Peyer's patch (tissue), 4 donors: ENCODE measurements at regions not wholly inside any gene's neighbourhood (a gene's known extent, or its start where the extent isn't known, plus 50 kb on each side); places are given as distances from the start of the nearest gene placed in this dataset.

Source experiments
- POLR2A ChIP-seq, 2 donors: fragments of 450-650 bp; IDR thresholded peaks; one replicate each; pipeline ENCODE4 v1.5.1; 2017; ENCODE audit warnings: antibody characterized with exemption in 2 of 2, mild to moderate bottlenecking in 2 of 2, moderate library complexity in 2 of 2
- TF ChIP-seq, protein P1 (sequence below), 6 experiments: fragments of 450-650 bp in 4 of 6; fragments of 200-600 bp in 2 of 6; sonication (generic) in 1 of 6; IDR thresholded peaks; one replicate each; pipeline ENCODE4 v1.5.1; 2017 to 2019; ENCODE audit warnings: antibody characterized with exemption in 6 of 6, mild to moderate bottlenecking in 3 of 6, moderate library complexity in 1 of 6

DNA sequence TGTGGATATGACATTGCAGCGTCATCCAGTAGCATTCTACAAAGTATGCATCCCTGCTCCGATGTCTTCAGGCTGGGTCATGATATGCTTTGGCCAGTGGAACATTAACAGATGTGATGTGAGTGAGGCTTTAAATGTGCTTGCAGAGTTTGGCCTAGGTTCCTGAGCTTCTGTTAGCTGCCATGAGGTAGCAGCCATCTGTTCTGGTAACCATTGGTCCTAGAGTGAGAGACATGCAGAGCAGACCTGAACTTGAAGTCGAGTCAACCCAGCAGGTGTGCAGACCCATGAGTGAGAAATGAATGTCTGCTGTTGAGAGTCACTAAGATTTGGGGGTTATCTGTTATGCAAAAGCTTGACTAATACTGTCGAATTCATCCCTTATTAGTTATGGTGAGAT, 73.8 kb upstream of the NABP1 start:
- TF ChIP-seq, protein P1, sequence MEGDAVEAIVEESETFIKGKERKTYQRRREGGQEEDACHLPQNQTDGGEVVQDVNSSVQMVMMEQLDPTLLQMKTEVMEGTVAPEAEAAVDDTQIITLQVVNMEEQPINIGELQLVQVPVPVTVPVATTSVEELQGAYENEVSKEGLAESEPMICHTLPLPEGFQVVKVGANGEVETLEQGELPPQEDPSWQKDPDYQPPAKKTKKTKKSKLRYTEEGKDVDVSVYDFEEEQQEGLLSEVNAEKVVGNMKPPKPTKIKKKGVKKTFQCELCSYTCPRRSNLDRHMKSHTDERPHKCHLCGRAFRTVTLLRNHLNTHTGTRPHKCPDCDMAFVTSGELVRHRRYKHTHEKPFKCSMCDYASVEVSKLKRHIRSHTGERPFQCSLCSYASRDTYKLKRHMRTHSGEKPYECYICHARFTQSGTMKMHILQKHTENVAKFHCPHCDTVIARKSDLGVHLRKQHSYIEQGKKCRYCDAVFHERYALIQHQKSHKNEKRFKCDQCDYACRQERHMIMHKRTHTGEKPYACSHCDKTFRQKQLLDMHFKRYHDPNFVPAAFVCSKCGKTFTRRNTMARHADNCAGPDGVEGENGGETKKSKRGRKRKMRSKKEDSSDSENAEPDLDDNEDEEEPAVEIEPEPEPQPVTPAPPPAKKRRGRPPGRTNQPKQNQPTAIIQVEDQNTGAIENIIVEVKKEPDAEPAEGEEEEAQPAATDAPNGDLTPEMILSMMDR (IDR thresholded peaks at IDR 0.05), result no peak
- TF ChIP-seq POLR2A (IDR thresholded peaks at IDR 0.05), result no peak
